ENCODE measurements at regions not wholly inside any gene's neighbourhood (a gene's known extent, or its start where the extent isn't known, plus 50 kb on each side); places are given as distances from the start of the nearest gene placed in this dataset.

DNA sequence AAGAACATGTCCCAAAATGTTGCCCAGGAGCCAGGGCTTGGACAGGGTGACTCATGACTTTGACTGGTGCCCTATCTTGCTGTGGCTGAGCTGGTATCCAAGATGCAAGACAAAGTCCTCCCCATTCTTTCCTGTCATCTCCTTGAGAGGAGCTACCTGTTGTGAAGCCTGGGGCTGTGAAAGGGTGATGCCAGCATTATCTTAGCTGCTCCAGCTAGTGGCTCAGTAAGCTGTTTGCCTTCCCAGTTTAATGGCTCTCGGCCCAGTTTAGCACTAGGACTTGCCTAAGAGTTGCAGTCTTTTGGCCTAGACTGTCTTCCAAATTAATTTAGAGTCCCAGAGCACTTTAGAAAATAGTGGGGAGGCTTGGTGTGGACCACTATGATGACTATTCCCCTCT lies 424.3 kb upstream of the NRG3 start:
- TF ChIP-seq CTCF (IDR thresholded peaks at IDR 0.05; ENCODE audit: borderline replicate concordance, extremely low read depth, low read length, poor library complexity, severe bottlenecking) (no peak), EZH2 (IDR thresholded peaks at IDR 0.05; ENCODE audit: borderline replicate concordance, low read depth, low read length, severe bottlenecking) (no peak)
- no peaks in the 10 kb centered on the region for H3K36me3 ChIP-seq (ENCODE audit: insufficient read depth, low read length)
- H3K27ac ChIP-seq (ENCODE audit: low read length): no peak overlapping the region
- no peaks in the 10 kb centered on the region for H3K27me3 ChIP-seq (ENCODE audit: insufficient read depth, low read length, poor library complexity)
- no peak overlapping the region for H3K4me2 ChIP-seq (ENCODE audit: insufficient read depth, low read length)
- no peak overlapping the region for H3K9ac ChIP-seq (ENCODE audit: low read depth, low read length)
- no peak for ATAC-seq (ENCODE audit: insufficient read depth, low read depth)
- H3K4me1 ChIP-seq (ENCODE audit: insufficient read depth, low read length): no peaks in the 10 kb centered on the region
- no peak overlapping the region for H2AFZ ChIP-seq (ENCODE audit: low read depth, low read length)
- H3K9me3 ChIP-seq (ENCODE audit: insufficient read depth, low read length, severe bottlenecking): no peaks in the 10 kb centered on the region
- no peak for DNase-seq
- H3K79me2 ChIP-seq (ENCODE audit: insufficient read depth, low read length): no peaks in the 10 kb centered on the region
- no peaks in the 10 kb centered on the region for H4K20me1 ChIP-seq (ENCODE audit: insufficient read depth, low read length)
- no peak overlapping the region for H3K4me3 ChIP-seq (ENCODE audit: low read depth in 1 of 2, low read length in 2 of 2)

DNA sequence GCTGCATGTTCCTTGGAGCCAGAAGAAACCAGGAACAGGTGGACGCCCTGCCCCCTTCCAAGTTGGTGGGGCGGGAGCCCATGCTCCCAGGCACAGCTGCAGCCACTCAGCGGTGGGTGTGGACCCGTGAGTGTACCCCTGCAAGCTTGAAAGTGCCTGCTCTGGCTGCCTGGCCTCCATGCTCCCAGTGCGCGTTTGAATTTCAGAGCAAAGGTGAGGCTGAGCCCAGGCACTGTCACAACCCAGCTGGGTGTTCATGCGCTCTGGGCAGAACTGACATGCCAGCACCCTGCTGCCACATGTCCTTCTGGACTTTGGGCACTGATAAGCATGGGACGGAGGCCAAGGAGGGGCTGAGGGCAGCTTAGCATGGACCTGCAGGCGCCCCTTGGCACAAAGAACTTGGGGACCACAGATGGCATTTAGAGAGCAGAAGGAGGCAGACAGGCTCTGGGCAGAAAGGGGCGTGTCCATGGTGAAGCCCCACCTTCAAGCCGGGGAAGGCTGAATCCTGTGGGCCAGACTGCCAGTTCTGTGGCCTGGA lies 402.0 kb upstream of the NRG3 start:
- H3K36me3 ChIP-seq (ENCODE audit: insufficient read depth, low read length): no peaks in the 10 kb centered on the region
- H3K27me3 ChIP-seq (ENCODE audit: insufficient read depth, low read length, poor library complexity): no peaks in the 10 kb centered on the region
- no peak overlapping the region for H3K4me3 ChIP-seq (ENCODE audit: low read depth in 1 of 2, low read length in 2 of 2)
- H3K4me2 ChIP-seq (ENCODE audit: insufficient read depth, low read length): no peak overlapping the region
- no peak for TF ChIP-seq EZH2 (IDR thresholded peaks at IDR 0.05; ENCODE audit: borderline replicate concordance, low read depth, low read length, severe bottlenecking)
- TF ChIP-seq CTCF (IDR thresholded peaks at IDR 0.05; ENCODE audit: borderline replicate concordance, extremely low read depth, low read length, poor library complexity, severe bottlenecking): no peak
- peaks cover 11% of the 10 kb centered on the region for H3K9me3 ChIP-seq (ENCODE audit: insufficient read depth, low read length, severe bottlenecking)
- H2AFZ ChIP-seq (ENCODE audit: low read depth, low read length): no peak overlapping the region
- no peak overlapping the region for H3K9ac ChIP-seq (ENCODE audit: low read depth, low read length)
- H3K27ac ChIP-seq (ENCODE audit: low read length): no peak overlapping the region
- H4K20me1 ChIP-seq (ENCODE audit: insufficient read depth, low read length): no peaks in the 10 kb centered on the region
- H3K79me2 ChIP-seq (ENCODE audit: insufficient read depth, low read length): no peaks in the 10 kb centered on the region
- no peak for DNase-seq
- H3K4me1 ChIP-seq (ENCODE audit: insufficient read depth, low read length): no peaks in the 10 kb centered on the region
- no peak for ATAC-seq (ENCODE audit: insufficient read depth, low read depth)

GRCh38 chr10:81473755-81474154 lies 401.2 kb upstream of the NRG3 start:
- H4K20me1 ChIP-seq (ENCODE audit: insufficient read depth, low read length): no peaks in the 10 kb centered on the region
- no peaks in the 10 kb centered on the region for H3K4me1 ChIP-seq (ENCODE audit: insufficient read depth, low read length)
- ATAC-seq (ENCODE audit: insufficient read depth, low read depth) (no peak), DNase-seq (no peak)
- H3K27ac ChIP-seq (ENCODE audit: low read length): no peak overlapping the region
- H2AFZ ChIP-seq (ENCODE audit: low read depth, low read length): no peak overlapping the region
- H3K36me3 ChIP-seq (ENCODE audit: insufficient read depth, low read length): no peaks in the 10 kb centered on the region
- no peak overlapping the region for H3K4me3 ChIP-seq (ENCODE audit: low read depth in 1 of 2, low read length in 2 of 2)
- H3K79me2 ChIP-seq (ENCODE audit: insufficient read depth, low read length): no peaks in the 10 kb centered on the region
- no peak overlapping the region for H3K4me2 ChIP-seq (ENCODE audit: insufficient read depth, low read length)
- no peaks in the 10 kb centered on the region for H3K27me3 ChIP-seq (ENCODE audit: insufficient read depth, low read length, poor library complexity)
- peaks cover 11% of the 10 kb centered on the region for H3K9me3 ChIP-seq (ENCODE audit: insufficient read depth, low read length, severe bottlenecking)
- TF ChIP-seq CTCF (IDR thresholded peaks at IDR 0.05; ENCODE audit: borderline replicate concordance, extremely low read depth, low read length, poor library complexity, severe bottlenecking) (no peak), EZH2 (IDR thresholded peaks at IDR 0.05; ENCODE audit: borderline replicate concordance, low read depth, low read length, severe bottlenecking) (no peak)
- H3K9ac ChIP-seq (ENCODE audit: low read depth, low read length): no peak overlapping the region

- H3K4me3 ChIP-seq (ENCODE audit: low read depth in 1 of 2, low read length in 2 of 2): no peak overlapping the region
- H3K27me3 ChIP-seq (ENCODE audit: insufficient read depth, low read length, poor library complexity): no peaks in the 10 kb centered on the region
- no peaks in the 10 kb centered on the region for H4K20me1 ChIP-seq (ENCODE audit: insufficient read depth, low read length)
- H3K36me3 ChIP-seq (ENCODE audit: insufficient read depth, low read length): no peaks in the 10 kb centered on the region
- no peak for DNase-seq
- no peak for ATAC-seq (ENCODE audit: insufficient read depth, low read depth)
- H3K79me2 ChIP-seq (ENCODE audit: insufficient read depth, low read length): no peaks in the 10 kb centered on the region
- no peak overlapping the region for H3K27ac ChIP-seq (ENCODE audit: low read length)
- TF ChIP-seq EZH2 (IDR thresholded peaks at IDR 0.05; ENCODE audit: borderline replicate concordance, low read depth, low read length, severe bottlenecking) (no peak), CTCF (IDR thresholded peaks at IDR 0.05; ENCODE audit: borderline replicate concordance, extremely low read depth, low read length, poor library complexity, severe bottlenecking) (no peak)
- H2AFZ ChIP-seq (ENCODE audit: low read depth, low read length): no peak overlapping the region
- H3K9ac ChIP-seq (ENCODE audit: low read depth, low read length): no peak overlapping the region
- H3K9me3 ChIP-seq (ENCODE audit: insufficient read depth, low read length, severe bottlenecking): no peaks in the 10 kb centered on the region
- no peak overlapping the region for H3K4me2 ChIP-seq (ENCODE audit: insufficient read depth, low read length)
- H3K4me1 ChIP-seq (ENCODE audit: insufficient read depth, low read length): no peaks in the 10 kb centered on the region
These were observed 395.7 kb upstream of the NRG3 start for GRCh38 chr10:81479316-81479715.
